GM21360 (cell line): ENCODE measurements at regions not wholly inside any gene's neighbourhood (a gene's known extent, or its start where the extent isn't known, plus 50 kb on each side); places are given as distances from the start of the nearest gene placed in this dataset.

Experiments
- ATAC-seq: cut with Tn5 transposase; IDR thresholded peaks from one replicate; pipeline ENCODE4 v1.9.1; 2021; ENCODE audit warnings: mild to moderate bottlenecking, moderate library complexity; ENCODE audit not compliant: unreplicated experiment

DNA sequence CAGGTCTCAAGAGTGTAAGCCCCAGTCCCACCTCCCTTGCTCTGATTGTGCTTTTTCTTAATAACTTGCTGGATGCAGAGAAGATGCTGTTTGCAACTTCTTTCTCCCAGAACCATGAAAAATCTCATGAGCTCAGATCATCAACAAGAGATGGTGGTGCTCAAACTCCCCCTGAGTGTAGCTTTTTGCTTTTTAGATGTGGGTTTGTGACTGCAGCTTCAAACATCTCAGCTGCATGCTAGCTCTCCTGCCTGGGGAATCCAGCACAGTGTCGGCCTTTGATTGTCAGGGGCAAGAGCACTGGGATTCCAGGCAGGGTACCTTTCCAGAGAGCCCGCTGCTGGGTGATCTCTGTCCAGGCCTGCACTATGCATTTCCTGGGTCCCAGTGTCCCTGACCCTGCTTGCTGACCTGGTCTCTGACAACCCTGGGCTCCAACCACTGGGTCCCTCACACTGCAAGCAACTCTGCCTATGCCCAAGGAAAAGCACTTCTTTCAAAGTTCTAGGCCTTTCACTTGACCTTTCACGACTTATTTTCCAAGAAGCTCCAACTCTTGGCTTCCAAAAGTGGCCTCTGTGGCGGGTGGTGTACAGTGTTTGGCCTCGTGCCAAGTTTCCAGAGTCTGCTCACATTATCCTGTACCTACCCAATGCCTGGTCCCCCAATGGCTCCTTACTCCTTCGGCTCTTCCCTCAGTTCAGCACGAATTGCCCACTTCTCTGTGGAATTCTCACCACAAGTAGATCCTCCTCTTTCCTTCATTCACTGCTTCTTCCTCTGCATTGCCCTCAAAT lies 69.7 kb upstream of the LY86 start:
- ATAC-seq = no peak

DNA sequence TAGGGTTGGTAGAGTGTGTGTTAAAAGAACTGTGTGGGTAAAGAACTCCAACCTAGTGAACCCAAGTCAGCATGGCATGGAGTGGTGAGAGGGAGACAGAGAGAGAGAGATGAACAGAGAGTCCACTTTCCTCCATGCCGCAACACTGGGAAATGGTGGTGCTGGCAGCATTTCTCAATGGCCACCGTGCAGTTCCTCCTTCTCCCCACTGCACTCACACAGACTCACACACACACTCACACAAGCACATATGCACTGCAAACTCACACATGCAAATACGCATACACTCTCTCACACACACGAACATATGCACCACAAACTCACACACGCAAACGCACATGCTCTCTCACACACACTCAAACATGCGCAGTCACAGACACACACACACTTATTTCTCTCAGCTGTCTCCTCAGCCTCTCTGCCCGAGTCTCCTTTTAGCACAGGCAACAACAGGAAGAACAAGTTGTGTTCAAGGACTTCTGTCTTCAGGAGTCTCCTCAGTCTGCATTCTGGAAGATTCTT lies 66.5 kb upstream of the LY86 start:
- no peak for ATAC-seq

DNA sequence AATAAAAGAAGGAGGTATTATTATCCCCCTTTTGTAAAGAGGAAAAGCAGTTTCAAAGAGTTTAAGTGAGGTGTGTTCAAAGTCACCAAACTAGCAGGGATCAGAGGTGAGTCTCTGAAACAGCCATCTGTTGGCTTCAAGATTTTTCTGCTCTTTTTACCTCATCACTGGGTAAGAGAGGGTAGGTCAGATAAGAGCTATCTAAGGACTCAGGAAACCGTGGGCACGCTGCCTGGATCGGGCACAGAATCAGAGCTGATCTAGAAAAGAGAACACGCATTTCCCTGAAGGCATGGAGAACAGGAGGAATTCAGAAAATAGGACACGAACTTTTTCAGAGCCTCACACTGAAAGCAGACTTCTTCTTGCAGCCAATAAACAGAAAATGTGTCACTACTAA lies 65.8 kb upstream of the LY86 start:
- ATAC-seq = no peak

DNA sequence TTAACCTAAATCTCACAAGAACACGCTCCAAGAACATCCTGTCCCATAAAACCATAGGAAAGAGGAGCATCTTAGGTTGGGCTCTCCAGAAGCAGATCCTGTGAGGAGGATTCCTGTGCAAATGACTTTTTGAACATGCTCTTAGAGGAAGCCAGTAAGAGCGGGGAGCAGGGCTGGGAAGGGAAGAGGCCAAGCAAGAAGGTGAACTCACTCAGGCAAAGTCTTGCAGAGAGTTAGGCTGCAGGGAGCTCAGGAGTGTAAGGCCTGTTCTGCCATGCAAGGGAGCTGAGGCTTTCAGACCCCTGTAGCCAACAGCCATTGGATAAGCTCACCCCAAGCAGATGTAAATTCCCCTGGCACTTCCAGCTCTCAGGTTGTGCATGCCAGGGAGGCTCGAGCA lies 63.6 kb upstream of the LY86 start:
- no peak for ATAC-seq

DNA sequence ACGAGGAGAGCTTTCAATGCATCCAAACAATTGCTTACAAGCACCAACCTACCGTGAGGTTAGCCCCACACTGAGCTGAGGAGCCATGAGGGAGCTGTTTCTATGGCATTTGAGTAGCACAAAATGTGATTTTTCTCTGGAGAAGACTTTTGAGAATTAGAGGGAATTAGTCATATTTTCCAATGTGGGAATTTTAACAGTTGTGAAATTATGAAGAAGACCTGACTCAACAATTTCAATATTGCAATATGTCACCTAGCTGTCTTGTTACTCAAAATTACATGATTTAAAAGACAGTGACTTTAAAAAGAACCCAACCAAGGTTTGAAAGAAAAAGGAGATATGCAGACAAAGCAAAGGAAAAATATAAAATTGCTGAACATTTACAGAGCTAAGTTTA lies 62.6 kb upstream of the LY86 start:
- no peak for ATAC-seq

DNA sequence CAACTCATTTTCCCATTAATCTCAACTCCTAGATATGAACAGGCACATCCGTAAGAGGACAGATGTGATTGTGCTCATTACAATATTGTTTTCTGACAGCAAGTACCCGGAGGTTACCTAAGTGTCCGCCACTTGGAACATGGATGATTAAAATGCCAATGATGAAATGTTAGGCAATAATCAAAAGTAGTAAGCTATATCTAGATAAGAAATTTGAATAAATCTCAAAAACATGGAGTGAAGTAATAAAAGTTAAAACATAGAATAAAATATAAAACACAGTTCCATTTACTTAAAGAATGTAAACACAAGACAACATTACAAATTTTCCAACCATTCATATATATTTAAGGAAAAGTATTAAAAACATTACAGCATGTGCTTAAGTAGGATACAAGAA lies 59.2 kb upstream of the LY86 start:
- no peak for ATAC-seq

DNA sequence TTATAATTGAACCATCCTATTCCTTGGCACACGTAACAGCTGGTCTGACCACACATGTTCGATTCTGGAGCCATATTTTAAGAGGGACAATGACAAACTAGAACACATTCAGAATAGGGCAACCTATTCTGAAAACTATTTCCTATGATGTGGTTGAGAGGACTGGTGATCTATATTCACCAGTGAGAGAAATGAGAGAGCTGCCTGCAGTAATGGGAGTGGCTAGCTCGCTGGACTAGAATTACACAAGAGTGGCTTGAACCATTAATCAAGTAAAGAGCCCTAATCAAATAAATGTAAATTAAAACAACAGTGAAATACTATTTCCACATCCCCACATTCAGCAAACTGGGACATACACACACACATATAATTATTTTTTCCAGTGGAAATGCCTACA lies 55.3 kb upstream of the LY86 start:
- ATAC-seq = no peak

DNA sequence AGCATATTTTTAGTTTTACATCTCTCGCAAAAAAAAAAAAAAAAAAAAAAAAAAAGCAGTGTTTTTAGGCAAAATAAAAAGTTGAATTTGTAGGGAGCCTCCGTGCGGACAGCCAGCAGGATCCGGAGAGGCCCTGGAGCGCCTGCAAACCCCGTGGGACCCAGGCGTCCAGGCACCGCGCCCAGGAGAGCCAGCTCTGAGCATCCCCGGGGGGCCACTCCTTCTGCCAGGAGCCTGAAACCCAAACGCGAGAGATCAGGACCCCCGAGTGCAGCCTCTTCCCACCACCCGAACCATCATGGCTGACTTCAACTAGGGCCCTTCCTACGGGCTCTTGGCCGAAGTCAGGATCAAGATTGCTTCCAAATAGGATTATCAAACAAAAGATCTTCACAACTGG lies 54.1 kb upstream of the LY86 start:
- no peak for ATAC-seq

DNA sequence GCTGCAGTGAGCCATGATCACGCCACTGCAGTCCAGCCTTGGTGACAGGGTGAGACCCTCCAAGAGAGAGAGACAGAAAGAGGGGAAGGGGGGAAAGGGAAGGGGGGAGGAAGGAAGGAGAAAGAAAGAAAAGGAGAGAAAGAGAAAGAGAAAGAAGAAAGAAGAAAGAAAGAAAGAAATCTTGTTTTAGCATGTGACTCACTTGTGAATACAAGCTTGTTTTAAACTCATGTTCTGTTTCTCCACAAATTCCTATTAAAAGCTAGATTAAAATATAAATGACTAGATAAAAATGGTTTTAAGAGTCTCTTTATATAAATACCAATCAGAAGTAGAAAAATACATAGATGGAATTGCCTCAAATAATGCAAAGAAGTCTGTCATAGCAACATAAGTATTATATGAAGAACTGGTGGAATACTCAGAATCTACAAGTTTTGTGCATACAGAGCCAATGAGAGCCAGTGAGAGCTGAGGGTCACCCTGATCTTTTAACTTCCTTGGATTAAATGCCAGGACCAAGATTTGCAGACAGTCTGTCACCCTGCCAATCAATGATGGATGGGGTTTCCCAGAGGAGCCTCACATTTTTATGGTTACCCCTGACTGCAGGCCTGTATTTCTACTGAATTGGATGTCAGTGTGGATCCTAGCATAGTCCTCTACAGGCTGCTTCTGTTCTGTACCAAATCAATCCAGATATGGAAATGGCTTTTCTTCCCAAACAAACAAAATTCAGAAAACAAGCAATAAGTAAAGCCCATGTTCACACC lies 50.8 kb upstream of the LY86 start:
- no peak for ATAC-seq

DNA sequence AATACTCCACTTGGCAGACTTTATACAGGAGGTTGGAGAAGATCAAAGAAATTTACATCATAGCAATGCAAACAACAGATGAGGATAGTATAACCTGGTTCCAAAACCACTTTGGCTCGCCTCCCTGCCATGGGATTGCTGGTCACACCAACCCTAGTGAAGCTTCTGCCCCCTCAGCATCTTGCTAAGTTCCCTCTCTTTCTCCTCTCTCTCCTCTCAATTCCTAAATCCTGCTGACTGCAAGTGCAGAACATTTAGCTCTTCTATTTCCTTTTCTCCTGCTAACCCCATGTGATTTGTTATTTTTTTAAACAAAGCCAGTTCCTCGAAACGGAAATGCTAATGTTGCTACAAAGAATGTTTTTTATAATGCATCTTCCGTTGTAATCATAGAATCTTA lies 50.3 kb upstream of the LY86 start:
- no peak for ATAC-seq
